ENCODE measurements at regions not wholly inside any gene's neighbourhood (a gene's known extent, or its start where the extent isn't known, plus 50 kb on each side); places are given as distances from the start of the nearest gene placed in this dataset.
"Not testable (repeated sequence)": the region's sequence is repeated elsewhere in the genome, so short reads cannot be mapped to it uniquely, and the experiment has no call there.

DNA sequence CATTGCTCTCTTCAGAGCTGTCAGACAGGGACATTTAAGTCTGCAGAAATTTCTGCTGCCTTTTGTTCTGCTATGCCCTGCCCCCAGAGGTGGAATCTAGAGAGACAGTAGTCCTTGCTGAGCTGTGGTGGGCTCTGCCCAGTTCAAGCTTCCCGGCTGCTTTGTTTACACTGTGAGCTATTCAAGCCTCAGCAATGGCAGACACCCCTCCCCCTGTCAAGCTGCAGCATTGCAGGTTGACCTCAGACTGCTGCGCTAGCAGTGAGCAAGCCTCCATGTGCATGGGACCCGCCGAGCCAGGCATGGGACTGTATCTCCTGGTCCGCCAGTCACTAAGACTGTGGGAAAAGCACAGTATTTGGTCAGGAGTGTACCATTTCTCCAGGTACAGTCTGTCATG, 53.6 kb upstream of the MAPK10 start:
- H3K9me3 ChIP-seq; DNase-seq; H3K4me1 ChIP-seq (ENCODE audit: low read depth); H3K36me3 ChIP-seq (ENCODE audit: low read depth); H3K4me3 ChIP-seq; intact Hi-C loops (cut with DNase I, micrococcal nuclease); ATAC-seq: not testable (repeated sequence)

DNA sequence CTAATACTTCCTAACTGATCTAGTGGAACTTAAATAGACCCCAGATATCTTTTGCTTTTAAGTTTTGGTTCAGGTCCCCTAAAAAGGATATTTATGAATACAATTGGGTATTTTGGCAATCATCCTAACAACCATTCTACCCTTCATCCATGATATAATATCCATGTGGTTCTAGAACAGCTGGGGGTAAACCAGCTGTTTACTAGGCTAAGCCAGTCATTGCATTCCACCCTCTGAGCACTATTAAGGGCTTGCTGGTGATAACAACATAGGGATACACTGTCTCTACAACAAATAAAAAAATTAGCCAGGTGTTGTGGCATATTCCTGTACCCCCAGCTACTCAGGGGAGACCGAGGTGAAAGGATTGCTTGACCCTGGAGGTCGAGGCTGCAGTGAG, 54.8 kb upstream of the MAPK10 start:
- TF ChIP-seq, protein P1, sequence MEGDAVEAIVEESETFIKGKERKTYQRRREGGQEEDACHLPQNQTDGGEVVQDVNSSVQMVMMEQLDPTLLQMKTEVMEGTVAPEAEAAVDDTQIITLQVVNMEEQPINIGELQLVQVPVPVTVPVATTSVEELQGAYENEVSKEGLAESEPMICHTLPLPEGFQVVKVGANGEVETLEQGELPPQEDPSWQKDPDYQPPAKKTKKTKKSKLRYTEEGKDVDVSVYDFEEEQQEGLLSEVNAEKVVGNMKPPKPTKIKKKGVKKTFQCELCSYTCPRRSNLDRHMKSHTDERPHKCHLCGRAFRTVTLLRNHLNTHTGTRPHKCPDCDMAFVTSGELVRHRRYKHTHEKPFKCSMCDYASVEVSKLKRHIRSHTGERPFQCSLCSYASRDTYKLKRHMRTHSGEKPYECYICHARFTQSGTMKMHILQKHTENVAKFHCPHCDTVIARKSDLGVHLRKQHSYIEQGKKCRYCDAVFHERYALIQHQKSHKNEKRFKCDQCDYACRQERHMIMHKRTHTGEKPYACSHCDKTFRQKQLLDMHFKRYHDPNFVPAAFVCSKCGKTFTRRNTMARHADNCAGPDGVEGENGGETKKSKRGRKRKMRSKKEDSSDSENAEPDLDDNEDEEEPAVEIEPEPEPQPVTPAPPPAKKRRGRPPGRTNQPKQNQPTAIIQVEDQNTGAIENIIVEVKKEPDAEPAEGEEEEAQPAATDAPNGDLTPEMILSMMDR (IDR thresholded peaks at IDR 0.05), result no peak
- intact Hi-C loops (cut with DNase I, micrococcal nuclease), result no loop called here
- ATAC-seq, result no peak
- Histone ChIP-seq H3K36me3 (ENCODE audit: low read depth) (no peaks in the 10 kb centered on the region), H3K4me1 (ENCODE audit: low read depth) (no peaks in the 10 kb centered on the region), H3K9me3 (no peaks in the 10 kb centered on the region), H3K4me3 (no peak overlapping the region)
- DNase-seq, result no peak

DNA sequence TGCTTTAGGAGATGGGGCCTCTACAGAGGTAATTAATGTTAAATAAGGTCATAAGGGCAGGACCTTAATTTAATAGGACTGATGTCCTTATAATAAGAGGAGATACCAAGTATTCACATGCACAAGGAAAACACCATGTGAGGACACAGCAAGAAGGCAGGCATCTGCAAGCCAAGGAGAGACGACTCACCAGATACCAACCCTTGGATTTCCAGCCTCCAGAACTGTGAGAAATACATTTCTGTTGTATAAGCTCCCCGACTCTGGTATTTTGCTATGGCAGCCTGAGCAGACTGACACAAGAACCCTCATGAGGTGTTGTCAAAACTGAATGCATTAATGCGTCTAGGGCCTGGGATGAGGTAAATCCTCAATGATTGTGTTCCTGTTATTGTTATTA, 56.2 kb upstream of the MAPK10 start:
- Histone ChIP-seq H3K36me3 (ENCODE audit: low read depth) (no peaks in the 10 kb centered on the region), H3K9me3 (no peaks in the 10 kb centered on the region), H3K4me3 (no peak overlapping the region), H3K4me1 (ENCODE audit: low read depth) (no peaks in the 10 kb centered on the region)
- ATAC-seq (no peak), DNase-seq (no peak)
- intact Hi-C loops (cut with DNase I, micrococcal nuclease), result no loop called here
- TF ChIP-seq, protein P1 (IDR thresholded peaks at IDR 0.05), result no peak

DNA sequence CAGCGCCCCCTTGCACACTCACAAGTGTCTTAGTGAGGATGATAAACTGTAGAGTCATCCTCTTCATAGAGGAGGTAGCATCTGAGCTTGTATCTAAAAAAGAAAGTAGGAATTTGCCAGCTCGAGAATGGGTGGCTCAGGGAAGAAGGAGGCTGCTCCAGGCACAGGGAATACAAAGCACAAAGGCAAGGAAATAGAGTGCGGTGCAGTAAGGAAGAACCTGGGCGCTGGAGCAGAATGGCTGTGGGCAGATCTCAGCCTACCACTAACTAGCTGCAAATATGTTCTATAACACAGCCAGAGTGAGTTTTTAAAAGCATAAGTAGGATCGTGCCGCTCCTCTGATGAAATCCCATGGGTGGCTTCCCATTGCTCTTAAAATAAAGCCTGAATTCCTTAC, 61.6 kb upstream of the MAPK10 start:
- no peak for ATAC-seq
- no peaks in the 10 kb centered on the region for H3K4me1 ChIP-seq (ENCODE audit: low read depth)
- TF ChIP-seq, protein P1 (IDR thresholded peaks at IDR 0.05), result no peak
- no peaks in the 10 kb centered on the region for H3K9me3 ChIP-seq
- H3K4me3 ChIP-seq, result no peak overlapping the region
- intact Hi-C loops (cut with DNase I, micrococcal nuclease), result no loop called here
- no peaks in the 10 kb centered on the region for H3K36me3 ChIP-seq (ENCODE audit: low read depth)
- DNase-seq, result no peak

DNA sequence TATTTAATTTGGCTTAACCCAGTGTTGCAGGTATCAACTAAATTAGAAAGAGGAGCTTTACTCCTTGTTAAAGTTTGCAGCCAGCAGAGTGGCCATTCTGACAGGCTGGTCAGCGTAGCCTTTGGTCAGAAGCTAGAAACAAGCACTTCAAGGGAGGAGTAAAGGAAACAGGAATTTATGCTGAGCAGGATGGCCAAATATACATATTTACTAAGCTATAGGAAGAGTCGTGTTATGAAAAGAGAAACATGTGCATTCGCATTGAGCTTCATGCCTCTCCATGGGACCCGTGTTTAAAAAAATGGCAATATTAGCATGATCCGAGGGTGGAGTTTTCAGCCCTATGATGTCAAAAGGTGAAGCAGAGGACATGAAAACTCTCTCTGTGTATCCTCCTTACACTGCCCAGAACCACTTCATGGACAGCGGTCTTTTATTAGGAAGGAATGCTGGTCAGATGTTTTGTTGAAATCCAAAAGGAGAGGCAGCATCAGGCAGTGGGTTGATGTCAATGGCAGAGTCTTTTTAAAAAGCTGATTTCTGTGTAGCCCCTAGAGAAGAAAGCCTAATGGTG, 71.8 kb upstream of the MAPK10 start:
- H3K4me3 ChIP-seq, result no peak overlapping the region
- no peaks in the 10 kb centered on the region for H3K9me3 ChIP-seq
- no peaks in the 10 kb centered on the region for H3K36me3 ChIP-seq (ENCODE audit: low read depth)
- intact Hi-C loops (cut with DNase I, micrococcal nuclease), result no loop called here
- DNase-seq, result no peak
- TF ChIP-seq, protein P1 (IDR thresholded peaks at IDR 0.05), result no peak
- H3K4me1 ChIP-seq (ENCODE audit: low read depth), result no peaks in the 10 kb centered on the region
- ATAC-seq, result no peak

DNA sequence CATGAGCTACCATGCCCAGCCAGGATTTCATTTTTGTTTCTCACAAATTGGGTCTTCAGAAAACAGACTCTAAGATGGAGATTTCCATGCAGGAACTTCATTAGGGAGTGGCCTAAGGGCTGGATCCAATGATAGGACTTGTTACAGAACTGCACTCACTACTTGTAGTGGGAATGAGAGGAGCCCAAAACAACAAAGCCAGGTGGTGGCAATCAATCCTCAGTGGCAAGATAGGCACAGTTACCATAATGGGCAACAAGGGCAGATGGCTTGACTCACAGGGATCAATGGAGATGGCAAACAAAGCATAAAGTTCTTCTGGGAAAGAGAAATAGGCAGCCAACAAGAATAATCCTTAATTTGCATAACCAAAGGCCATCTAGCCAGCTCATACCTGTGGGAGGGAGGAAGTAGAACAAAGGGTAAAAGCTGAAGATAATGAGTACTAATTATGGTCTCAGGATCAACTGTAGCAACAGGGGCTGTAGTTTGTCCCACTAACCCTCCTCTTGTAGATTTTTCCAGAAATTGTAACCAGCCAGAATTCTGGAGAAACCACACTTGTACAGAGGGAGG, 72.8 kb upstream of the MAPK10 start:
- DNase-seq, result no peak
- intact Hi-C loops (cut with DNase I, micrococcal nuclease), result no loop called here
- Histone ChIP-seq H3K4me1 (ENCODE audit: low read depth) (no peaks in the 10 kb centered on the region), H3K9me3 (no peaks in the 10 kb centered on the region), H3K36me3 (ENCODE audit: low read depth) (no peaks in the 10 kb centered on the region), H3K4me3 (no peak overlapping the region)
- ATAC-seq, result no peak
- TF ChIP-seq, protein P1 (IDR thresholded peaks at IDR 0.05), result no peak
